Mesenchymal stem cell (in vitro differentiated cells and primary cell): ENCODE measurements at regions not wholly inside any gene's neighbourhood (a gene's known extent, or its start where the extent isn't known, plus 50 kb on each side); places are given as distances from the start of the nearest gene placed in this dataset.

ENCODE experiments used
- DNase-seq: peaks from one replicate; pipeline ENCODE4 v3.0.0-alpha.2; 2013
- H2AFZ ChIP-seq: one replicate; pipeline ENCODE4 v1.6.1; 2013; ENCODE audit warnings: low read depth, mild to moderate bottlenecking, control low read depth, inconsistent platforms, low read length, moderate library complexity
- H2AK5ac ChIP-seq: 2 replicates; pipeline ENCODE4 v1.6.1; 2013; ENCODE audit warnings: low read length, moderate library complexity, mild to moderate bottlenecking, inconsistent platforms; ENCODE audit not compliant: severe bottlenecking
- H2BK120ac ChIP-seq: one replicate; pipeline ENCODE4 v1.6.1; 2013; ENCODE audit warnings: low read depth, mild to moderate bottlenecking, inconsistent platforms, low read length, moderate library complexity
- H2BK12ac ChIP-seq, 2 experiments: one replicate each; pipeline ENCODE4 v1.6.1; 2013; ENCODE audit warnings: inconsistent platforms in 2 of 2, low read length in 2 of 2, mild to moderate bottlenecking in 2 of 2, moderate library complexity in 2 of 2, control low read depth in 1 of 2
- H2BK15ac ChIP-seq: one replicate; pipeline ENCODE4 v1.6.1; 2013; ENCODE audit warnings: mild to moderate bottlenecking, low read depth, inconsistent platforms; ENCODE audit not compliant: poor library complexity, severe bottlenecking
- H2BK5ac ChIP-seq: 2 replicates; pipeline ENCODE4 v1.6.1; 2013; ENCODE audit warnings: low read depth, mild to moderate bottlenecking, low read length, control low read depth, inconsistent platforms; ENCODE audit not compliant: poor library complexity, severe bottlenecking
- H3K14ac ChIP-seq, 2 experiments: one replicate each; pipeline ENCODE4 v1.6.1; 2013; ENCODE audit warnings: inconsistent platforms in 2 of 2, low read length in 2 of 2, control low read depth in 1 of 2, mild to moderate bottlenecking in 1 of 2, moderate library complexity in 1 of 2
- H3K18ac ChIP-seq, 2 experiments: one replicate each; pipeline ENCODE4 v1.6.1; 2013; ENCODE audit warnings: inconsistent platforms in 2 of 2, low read length in 2 of 2, control low read depth in 1 of 2, low read depth in 1 of 2, mild to moderate bottlenecking in 1 of 2
- H3K23ac ChIP-seq, 2 experiments: one replicate each; pipeline ENCODE4 v1.6.1; 2013; ENCODE audit warnings: inconsistent platforms in 2 of 2, low read length in 2 of 2, mild to moderate bottlenecking in 2 of 2, moderate library complexity in 2 of 2, control low read depth in 1 of 2
- H3K27ac ChIP-seq: 2 replicates; pipeline ENCODE4 v1.5.1; 2013; ENCODE audit warnings: mild to moderate bottlenecking, moderate library complexity, low read length, control low read depth, inconsistent platforms; ENCODE audit not compliant: poor library complexity, severe bottlenecking
- H3K27me3 ChIP-seq, 2 experiments: 2 replicates each; pipeline versions ENCODE4 v1.6.1 to v1.7.0; 2013; ENCODE audit warnings: low read length in 2 of 2, mild to moderate bottlenecking in 2 of 2, moderate library complexity in 2 of 2, control low read depth in 1 of 2, inconsistent platforms in 1 of 2; ENCODE audit not compliant: control insufficient read depth in 1 of 2, insufficient read depth in 1 of 2
- H3K36me3 ChIP-seq, 2 experiments: 2 replicates each; pipeline versions ENCODE4 v1.6.1 to v1.7.0; 2013; ENCODE audit warnings: low read length in 2 of 2, control low read depth in 1 of 2, inconsistent platforms in 1 of 2, low read depth in 1 of 2, mild to moderate bottlenecking in 1 of 2; ENCODE audit not compliant: insufficient read depth in 2 of 2, control insufficient read depth in 1 of 2
- H3K4ac ChIP-seq, 2 experiments: one replicate each; pipeline ENCODE4 v1.6.1; 2013; ENCODE audit warnings: inconsistent platforms in 2 of 2, low read length in 2 of 2, mild to moderate bottlenecking in 2 of 2, moderate library complexity in 2 of 2, control low read depth in 1 of 2, low read depth in 1 of 2
- H3K4me1 ChIP-seq: 2 replicates; pipeline ENCODE4 v1.6.1; 2013; ENCODE audit warnings: low read depth, low read length, control low read depth; ENCODE audit not compliant: control insufficient read depth, insufficient read depth
- H3K4me2 ChIP-seq: 2 replicates; pipeline ENCODE4 v1.6.1; 2013; ENCODE audit warnings: low read length, mild to moderate bottlenecking, inconsistent platforms; ENCODE audit not compliant: poor library complexity, severe bottlenecking
- H3K4me3 ChIP-seq, 2 experiments: 2 replicates each; pipeline versions ENCODE4 v1.5.1 to v1.7.0; 2013; ENCODE audit warnings: low read length in 2 of 2, mild to moderate bottlenecking in 2 of 2, control low read depth in 1 of 2, low read depth in 1 of 2; ENCODE audit not compliant: insufficient read depth in 1 of 2
- H3K79me1 ChIP-seq: replicated peaks from 2 replicates; pipeline ENCODE4 v1.6.1; 2013; ENCODE audit warnings: mild to moderate bottlenecking, control low read depth, low read length, inconsistent platforms; ENCODE audit not compliant: poor library complexity, severe bottlenecking
- H3K9ac ChIP-seq: 2 replicates; pipeline ENCODE4 v1.7.0; 2013; ENCODE audit warnings: mild to moderate bottlenecking, low read length, moderate library complexity
- H3K9me3 ChIP-seq: 2 replicates; pipeline ENCODE4 v1.7.0; 2013; ENCODE audit warnings: mild to moderate bottlenecking, low read length; ENCODE audit not compliant: control insufficient read depth
- H4K8ac ChIP-seq: one replicate; pipeline ENCODE4 v1.6.1; 2013; ENCODE audit warnings: inconsistent platforms, mild to moderate bottlenecking, low read length, moderate library complexity
- H4K91ac ChIP-seq: one replicate; pipeline ENCODE4 v1.6.1; 2013; ENCODE audit warnings: mild to moderate bottlenecking, low read length, inconsistent platforms
- WGBS: methylation state at CpG from one replicate; pipeline ENCODE4 v1.1.7; 2013; ENCODE audit warnings: mixed read lengths; 5-methylcytosine and 5-hydroxymethylcytosine counted together

DNA sequence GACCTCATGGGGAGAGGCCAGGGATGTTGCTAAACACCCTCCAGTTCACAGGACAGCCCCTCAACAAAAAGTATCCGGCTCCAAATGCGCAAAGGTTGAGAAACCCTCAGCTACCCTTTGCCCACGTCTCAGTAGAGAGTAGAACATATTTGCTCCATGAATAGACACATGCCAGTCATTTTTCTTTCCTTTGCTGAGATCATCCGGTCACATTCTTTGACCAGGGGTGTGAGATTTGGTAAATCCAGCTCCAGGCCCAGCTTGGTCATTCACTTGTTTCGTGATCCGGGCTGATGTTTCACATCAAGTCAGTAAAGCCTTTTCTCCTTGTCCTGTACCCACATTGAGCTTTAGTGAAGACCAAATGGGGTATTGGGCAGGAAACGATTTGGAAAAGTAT, 83.6 kb upstream of the LHX5 start:
- WGBS: 71% methylated on average over 4 of the region's 7 CpGs
- H3K27ac ChIP-seq: no peak overlapping the region
- no peak overlapping the region for H3K18ac ChIP-seq
- no peak overlapping the region for H4K8ac ChIP-seq
- H4K91ac ChIP-seq: no peak overlapping the region
- peaks cover 0 to 9% of the 10 kb centered on the region in 2 experiments for H3K27me3 ChIP-seq
- no peak overlapping the region for H2BK5ac ChIP-seq
- H2BK120ac ChIP-seq: no peak overlapping the region
- no peak overlapping the region for H3K4me3 ChIP-seq
- no peak overlapping the region for H2AFZ ChIP-seq
- H3K79me1 ChIP-seq: no peaks in the 10 kb centered on the region
- no peak overlapping the region for H3K4me2 ChIP-seq
- H3K4ac ChIP-seq: no peak overlapping the region
- H3K23ac ChIP-seq: no peak overlapping the region
- H3K9ac ChIP-seq: no peak overlapping the region
- no peak overlapping the region for H2BK12ac ChIP-seq
- peaks cover 5% of the 10 kb centered on the region for H3K9me3 ChIP-seq
- H3K14ac ChIP-seq: no peak overlapping the region
- H2BK15ac ChIP-seq: no peak overlapping the region
- H2AK5ac ChIP-seq: no peak overlapping the region
- H3K4me1 ChIP-seq: no peaks in the 10 kb centered on the region
- no peaks in the 10 kb centered on the region for H3K36me3 ChIP-seq
- no peak for DNase-seq

DNA sequence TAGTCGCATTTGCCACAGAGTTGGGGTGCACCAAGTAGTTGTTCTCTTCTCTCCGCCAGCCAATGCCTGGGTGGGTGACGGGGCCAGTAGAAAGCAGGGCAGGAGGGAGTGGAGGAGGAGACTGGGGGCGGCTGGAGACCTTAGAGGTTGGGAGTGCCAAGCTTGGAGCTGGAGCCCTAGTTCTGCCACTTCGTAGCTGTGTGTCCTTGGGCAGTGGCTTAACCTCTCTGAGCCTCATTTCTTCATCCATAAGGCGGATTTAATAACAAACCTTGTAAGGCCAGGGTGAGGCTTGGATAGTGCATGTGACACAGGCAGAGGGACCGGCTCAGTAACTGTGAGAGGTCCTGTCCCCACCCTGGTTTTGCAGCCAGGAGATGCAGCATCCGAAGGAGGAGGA, 81.1 kb upstream of the LHX5 start:
- no peak overlapping the region for H2AK5ac ChIP-seq
- no peak overlapping the region for H2BK15ac ChIP-seq
- no peaks in the 10 kb centered on the region for H3K79me1 ChIP-seq
- H3K14ac ChIP-seq: no peak overlapping the region
- no peak overlapping the region for H2BK5ac ChIP-seq
- H2BK12ac ChIP-seq: no peak overlapping the region
- H4K91ac ChIP-seq: no peak overlapping the region
- no peak overlapping the region for H3K4me2 ChIP-seq
- DNase-seq: no peak
- no peak overlapping the region for H2AFZ ChIP-seq
- no peak overlapping the region for H4K8ac ChIP-seq
- no peak overlapping the region for H3K4ac ChIP-seq
- H3K9me3 ChIP-seq: peaks cover 12% of the 10 kb centered on the region
- H3K27ac ChIP-seq: no peak overlapping the region
- 75% methylated on average over 8 of the region's 8 CpGs for WGBS
- H3K23ac ChIP-seq: no peak overlapping the region
- no peak overlapping the region for H3K9ac ChIP-seq
- no peaks in the 10 kb centered on the region for H3K36me3 ChIP-seq
- no peak overlapping the region for H2BK120ac ChIP-seq
- H3K4me1 ChIP-seq: no peaks in the 10 kb centered on the region
- H3K18ac ChIP-seq: no peak overlapping the region
- H3K27me3 ChIP-seq: peaks cover 0 to 5% of the 10 kb centered on the region in 2 experiments
- no peak overlapping the region for H3K4me3 ChIP-seq

DNA sequence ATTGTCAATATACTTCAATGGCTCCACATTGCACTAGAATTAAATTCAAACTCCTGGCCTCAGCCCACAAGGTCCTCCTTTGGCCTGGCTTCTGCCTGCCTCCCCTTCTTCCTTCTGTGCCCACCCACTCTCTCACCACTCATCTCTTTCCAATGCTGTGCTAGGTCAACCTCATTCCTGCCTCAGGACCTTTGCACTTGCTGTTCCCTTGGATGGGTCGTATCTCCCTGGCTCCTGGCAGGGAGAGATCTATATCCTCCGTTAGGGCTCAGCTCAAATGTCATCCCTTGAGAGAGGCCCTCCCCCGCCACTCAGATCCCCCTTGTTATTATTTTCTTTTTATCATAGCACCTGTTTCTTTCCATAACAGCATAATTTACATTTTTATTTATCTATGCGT, 79.9 kb upstream of the LHX5 start:
- H3K14ac ChIP-seq: no peak overlapping the region
- no peak overlapping the region for H3K27ac ChIP-seq
- no peak overlapping the region for H3K4ac ChIP-seq
- no peak overlapping the region for H3K9ac ChIP-seq
- no peak overlapping the region for H2BK120ac ChIP-seq
- H3K4me1 ChIP-seq: no peaks in the 10 kb centered on the region
- no peak overlapping the region for H2BK12ac ChIP-seq
- H3K27me3 ChIP-seq: peaks cover 0 to 5% of the 10 kb centered on the region in 2 experiments
- H2BK15ac ChIP-seq: no peak overlapping the region
- H2BK5ac ChIP-seq: no peak overlapping the region
- H3K36me3 ChIP-seq: no peaks in the 10 kb centered on the region
- H2AFZ ChIP-seq: no peak overlapping the region
- H3K4me3 ChIP-seq: no peak overlapping the region
- no peak overlapping the region for H2AK5ac ChIP-seq
- H3K23ac ChIP-seq: no peak overlapping the region
- no peak overlapping the region for H3K4me2 ChIP-seq
- WGBS: 75% methylated on average over 4 of the region's 4 CpGs
- H4K8ac ChIP-seq: no peak overlapping the region
- peaks cover 12% of the 10 kb centered on the region for H3K9me3 ChIP-seq
- no peak for DNase-seq
- no peak overlapping the region for H4K91ac ChIP-seq
- H3K79me1 ChIP-seq: no peaks in the 10 kb centered on the region
- no peak overlapping the region for H3K18ac ChIP-seq

DNA sequence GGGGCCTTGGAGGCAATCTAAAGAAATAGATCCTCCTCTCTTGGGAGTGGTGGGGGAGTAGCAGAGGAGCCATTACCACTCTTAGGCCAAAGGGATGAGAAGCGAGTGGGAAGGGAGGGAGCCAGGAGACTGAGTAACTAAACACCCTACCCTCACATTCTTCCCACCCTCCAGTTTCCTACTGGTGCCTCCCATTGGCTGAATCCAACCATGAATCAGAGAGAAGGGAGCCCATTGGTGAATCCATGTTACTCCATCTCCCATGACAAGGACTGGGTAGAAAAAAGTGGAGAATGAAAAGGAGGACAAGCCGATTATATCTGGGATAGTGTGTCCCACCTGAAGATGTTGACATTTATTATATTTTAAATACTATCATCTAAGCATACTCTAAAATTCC, 76.8 kb upstream of the LHX5 start:
- no peak overlapping the region for H3K18ac ChIP-seq
- WGBS: no CpG with 5 or more reads among the region's 2 CpGs
- no peak overlapping the region for H2BK120ac ChIP-seq
- H3K27me3 ChIP-seq: peaks cover 0 to 10% of the 10 kb centered on the region in 2 experiments
- H2BK5ac ChIP-seq: no peak overlapping the region
- no peaks in the 10 kb centered on the region for H3K4me1 ChIP-seq
- no peaks in the 10 kb centered on the region for H3K36me3 ChIP-seq
- no peak overlapping the region for H2BK12ac ChIP-seq
- no peaks in the 10 kb centered on the region for H3K79me1 ChIP-seq
- H3K9me3 ChIP-seq: peaks cover 12% of the 10 kb centered on the region
- no peak for DNase-seq
- H3K4me3 ChIP-seq: no peak overlapping the region
- H2AFZ ChIP-seq: no peak overlapping the region
- H3K23ac ChIP-seq: no peak overlapping the region
- no peak overlapping the region for H3K4me2 ChIP-seq
- no peak overlapping the region for H4K91ac ChIP-seq
- H2BK15ac ChIP-seq: no peak overlapping the region
- H3K27ac ChIP-seq: no peak overlapping the region
- no peak overlapping the region for H3K14ac ChIP-seq
- H3K4ac ChIP-seq: no peak overlapping the region
- no peak overlapping the region for H4K8ac ChIP-seq
- H2AK5ac ChIP-seq: no peak overlapping the region
- no peak overlapping the region for H3K9ac ChIP-seq
